Esophagus muscularis mucosa (tissue), 4 donors: ENCODE measurements at regions not wholly inside any gene's neighbourhood (a gene's known extent, or its start where the extent isn't known, plus 50 kb on each side); places are given as distances from the start of the nearest gene placed in this dataset.

Experiments
- EP300 ChIP-seq: sonication (generic); formaldehyde crosslinking; IDR thresholded peaks from one replicate; pipeline ENCODE4 v1.6.1; 2017; ENCODE audit warnings: antibody characterized with exemption
- POLR2A ChIP-seq: fragments of 450-650 bp; IDR thresholded peaks from one replicate; pipeline ENCODE4 v1.6.1; 2017; ENCODE audit warnings: antibody characterized with exemption, moderate library complexity, mild to moderate bottlenecking, low read depth
- POLR2AphosphoS5 ChIP-seq, 2 donors: sonication (generic); formaldehyde crosslinking; IDR thresholded peaks; one replicate each; pipeline ENCODE4 v1.6.1; 2017; ENCODE audit warnings: antibody characterized with exemption in 2 of 2
- TF ChIP-seq, protein P1 (sequence below), 3 experiments: fragments of 200-600 bp in 2 of 3; fragments of 450-650 bp in 1 of 3; sonication (generic) in 2 of 3; IDR thresholded peaks; one replicate each; pipeline ENCODE4 v1.5.1; 2017 to 2019; ENCODE audit warnings: antibody characterized with exemption in 3 of 3, mild to moderate bottlenecking in 2 of 3, moderate library complexity in 1 of 3

DNA sequence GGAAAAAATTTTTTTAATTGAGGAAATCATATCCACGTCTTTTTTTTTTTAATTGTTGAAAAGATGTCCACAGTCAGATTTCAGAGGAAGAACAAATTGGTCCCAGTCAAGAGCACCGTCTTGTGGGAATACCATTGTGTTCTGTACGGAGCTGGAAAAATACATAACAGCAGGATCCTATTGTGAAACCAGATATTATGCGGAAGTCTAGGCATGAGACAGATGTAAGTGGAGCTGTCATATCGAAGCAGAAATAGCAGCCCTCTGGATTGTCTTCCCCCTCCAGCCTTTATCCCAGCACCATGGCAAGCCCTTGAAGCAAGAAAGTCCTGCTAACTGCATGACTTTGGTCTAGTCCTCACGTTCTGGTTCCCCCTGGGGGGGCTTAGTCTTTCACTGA, 391.6 kb upstream of the ASIC2 start:
- TF ChIP-seq, protein P1, sequence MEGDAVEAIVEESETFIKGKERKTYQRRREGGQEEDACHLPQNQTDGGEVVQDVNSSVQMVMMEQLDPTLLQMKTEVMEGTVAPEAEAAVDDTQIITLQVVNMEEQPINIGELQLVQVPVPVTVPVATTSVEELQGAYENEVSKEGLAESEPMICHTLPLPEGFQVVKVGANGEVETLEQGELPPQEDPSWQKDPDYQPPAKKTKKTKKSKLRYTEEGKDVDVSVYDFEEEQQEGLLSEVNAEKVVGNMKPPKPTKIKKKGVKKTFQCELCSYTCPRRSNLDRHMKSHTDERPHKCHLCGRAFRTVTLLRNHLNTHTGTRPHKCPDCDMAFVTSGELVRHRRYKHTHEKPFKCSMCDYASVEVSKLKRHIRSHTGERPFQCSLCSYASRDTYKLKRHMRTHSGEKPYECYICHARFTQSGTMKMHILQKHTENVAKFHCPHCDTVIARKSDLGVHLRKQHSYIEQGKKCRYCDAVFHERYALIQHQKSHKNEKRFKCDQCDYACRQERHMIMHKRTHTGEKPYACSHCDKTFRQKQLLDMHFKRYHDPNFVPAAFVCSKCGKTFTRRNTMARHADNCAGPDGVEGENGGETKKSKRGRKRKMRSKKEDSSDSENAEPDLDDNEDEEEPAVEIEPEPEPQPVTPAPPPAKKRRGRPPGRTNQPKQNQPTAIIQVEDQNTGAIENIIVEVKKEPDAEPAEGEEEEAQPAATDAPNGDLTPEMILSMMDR (IDR thresholded peaks at IDR 0.05) = no peak
- TF ChIP-seq POLR2A (no peak), POLR2AphosphoS5 (IDR thresholded peaks at IDR 0.05) (no peak), EP300 (no peak)
